ENCODE measurements at regions not wholly inside any gene's neighbourhood (a gene's known extent, or its start where the extent isn't known, plus 50 kb on each side); places are given as distances from the start of the nearest gene placed in this dataset.
A peak's percentile ranks its signal among the peaks of the same experiment; 100 is the strongest.

GRCh38 chr4:171759274-171759673 is 53.9 kb upstream of the GALNTL6 start:
- FAIRE-seq (no peak), DNase-seq (ENCODE audit: insufficient read length) (no peak)
- TF ChIP-seq POLR2A (IDR thresholded peaks at IDR 0.05; ENCODE audit: low read depth, low read length) (no peak), TAF1 (IDR thresholded peaks at IDR 0.05; ENCODE audit: borderline replicate concordance, low read depth, low read length) (no peak), POLR2AphosphoS5 (IDR thresholded peaks at IDR 0.05; ENCODE audit: low read depth, low read length) (no peak)

DNA sequence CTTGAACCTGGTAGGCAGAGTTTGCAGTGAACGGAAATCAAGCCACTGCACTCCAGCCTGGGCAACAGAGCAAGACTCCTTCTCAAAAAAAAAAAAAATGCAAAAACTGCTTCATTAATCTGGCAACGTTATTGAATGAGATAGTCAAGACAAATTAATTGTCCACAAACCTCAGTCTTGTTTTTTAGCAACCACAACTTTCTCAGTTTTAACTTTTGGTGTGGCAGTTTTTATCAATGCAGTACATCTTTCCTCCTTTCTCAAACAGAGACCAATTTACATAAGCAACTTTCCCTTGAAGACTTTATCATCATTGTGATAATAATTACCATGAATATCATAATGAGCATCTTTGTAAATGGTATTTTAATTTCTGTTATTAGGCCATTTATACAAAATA is 61.7 kb upstream of the GALNTL6 start:
- no peak for FAIRE-seq
- no peak for DNase-seq (ENCODE audit: insufficient read length)
- TF ChIP-seq TAF1 (IDR thresholded peaks at IDR 0.05; ENCODE audit: borderline replicate concordance, low read depth, low read length) (no peak), POLR2A (IDR thresholded peaks at IDR 0.05; ENCODE audit: low read depth, low read length) (no peak), POLR2AphosphoS5 (IDR thresholded peaks at IDR 0.05; ENCODE audit: low read depth, low read length) (no peak)

DNA sequence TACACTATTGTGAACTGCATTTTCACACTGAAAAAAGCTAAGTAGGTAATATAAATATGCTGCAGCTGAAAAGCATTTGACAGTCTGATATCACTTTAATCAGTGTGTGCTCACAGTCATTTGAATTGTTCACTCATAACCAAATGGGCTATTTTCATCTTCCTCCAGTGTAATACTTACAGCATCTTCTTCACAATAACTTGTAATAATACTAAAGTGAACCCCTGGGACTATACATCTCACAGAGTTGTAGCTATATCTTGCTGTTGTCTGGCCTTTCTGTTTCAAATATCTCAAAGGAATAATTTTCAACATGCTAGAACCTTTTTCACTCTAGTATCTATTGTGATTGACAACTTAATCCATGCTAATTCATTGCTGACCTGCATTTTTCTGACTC is 66.8 kb upstream of the GALNTL6 start:
- no peak for TF ChIP-seq TAF1 (IDR thresholded peaks at IDR 0.05; ENCODE audit: borderline replicate concordance, low read depth, low read length)
- TF ChIP-seq POLR2A (IDR thresholded peaks at IDR 0.05; ENCODE audit: low read depth, low read length): no peak
- TF ChIP-seq POLR2AphosphoS5 (IDR thresholded peaks at IDR 0.05; ENCODE audit: low read depth, low read length): no peak
- DNase-seq (ENCODE audit: insufficient read length) (no peak), FAIRE-seq (no peak)

DNA sequence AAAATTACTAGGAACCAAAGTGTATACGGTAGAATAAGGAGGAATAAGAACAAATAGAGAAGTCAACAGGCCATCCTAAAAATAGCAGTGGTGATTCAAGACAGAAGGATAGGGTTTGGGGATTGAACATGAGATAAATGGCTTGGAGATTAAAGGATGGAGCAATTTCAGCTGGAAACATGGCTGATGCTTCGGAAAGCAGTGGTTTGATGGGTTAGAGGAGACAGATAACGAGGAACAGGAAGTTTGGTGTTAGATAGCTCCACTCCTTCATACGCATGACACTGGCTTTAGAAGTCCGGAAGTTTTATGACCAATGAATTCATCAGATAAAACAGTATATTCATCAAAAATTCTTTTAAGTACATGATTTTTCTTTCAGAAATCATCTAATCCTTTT is 70.8 kb upstream of the GALNTL6 start:
- DNase-seq (ENCODE audit: insufficient read length) (no peak), FAIRE-seq (peak; percentile 27)
- TF ChIP-seq TAF1 (IDR thresholded peaks at IDR 0.05; ENCODE audit: borderline replicate concordance, low read depth, low read length) (no peak), POLR2A (IDR thresholded peaks at IDR 0.05; ENCODE audit: low read depth, low read length) (no peak), POLR2AphosphoS5 (IDR thresholded peaks at IDR 0.05; ENCODE audit: low read depth, low read length) (no peak)

GRCh38 chr4:171727185-171727584 is 86.0 kb upstream of the GALNTL6 start:
- DNase-seq (ENCODE audit: insufficient read length): no peak
- TF ChIP-seq TAF1 (IDR thresholded peaks at IDR 0.05; ENCODE audit: borderline replicate concordance, low read depth, low read length) (no peak), POLR2A (IDR thresholded peaks at IDR 0.05; ENCODE audit: low read depth, low read length) (no peak), POLR2AphosphoS5 (IDR thresholded peaks at IDR 0.05; ENCODE audit: low read depth, low read length) (no peak)
- FAIRE-seq: no peak

DNA sequence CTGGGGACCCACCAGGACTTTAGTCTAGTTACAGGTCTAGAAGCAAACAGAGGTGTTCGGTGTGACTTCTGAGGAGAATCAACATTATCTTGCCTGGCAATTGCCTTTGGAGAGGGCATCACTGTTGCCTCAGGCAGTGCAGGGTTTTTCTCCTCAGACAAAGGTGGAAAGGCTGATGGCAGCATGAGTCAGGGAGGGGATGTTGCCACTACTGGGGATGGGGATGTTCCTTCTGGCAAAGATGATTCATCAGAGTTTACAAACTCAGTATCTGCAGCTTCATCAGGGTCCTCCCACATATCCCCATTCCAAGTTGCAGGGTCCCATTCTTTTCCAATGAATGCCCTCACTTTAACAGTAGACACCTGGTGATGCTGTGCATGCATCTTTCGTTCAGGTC is 91.3 kb upstream of the GALNTL6 start:
- no peak for FAIRE-seq
- TF ChIP-seq POLR2AphosphoS5 (IDR thresholded peaks at IDR 0.05; ENCODE audit: low read depth, low read length): no peak
- no peak for TF ChIP-seq POLR2A (IDR thresholded peaks at IDR 0.05; ENCODE audit: low read depth, low read length)
- TF ChIP-seq TAF1 (IDR thresholded peaks at IDR 0.05; ENCODE audit: borderline replicate concordance, low read depth, low read length): no peak
- DNase-seq (ENCODE audit: insufficient read length): no peak

DNA sequence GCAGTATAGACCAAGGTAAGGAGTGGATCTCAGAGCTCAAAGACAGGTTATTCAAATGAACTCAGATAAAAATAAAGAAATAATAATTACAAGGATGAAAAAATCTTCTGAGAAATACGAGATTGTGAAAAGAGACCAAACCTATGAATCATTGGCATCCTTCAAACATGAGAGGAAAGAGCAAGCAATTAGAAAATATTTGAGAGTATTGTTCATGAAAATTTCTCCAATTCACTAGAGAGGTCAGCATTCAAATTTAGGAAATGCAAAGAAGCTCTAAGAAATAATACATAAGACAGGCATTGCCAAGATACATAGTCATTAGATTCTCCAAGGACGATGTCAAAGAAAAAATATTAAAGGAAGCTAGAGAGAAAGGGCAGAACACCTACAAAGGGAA is 93.5 kb upstream of the GALNTL6 start:
- TF ChIP-seq POLR2AphosphoS5 (IDR thresholded peaks at IDR 0.05; ENCODE audit: low read depth, low read length) (no peak), POLR2A (IDR thresholded peaks at IDR 0.05; ENCODE audit: low read depth, low read length) (no peak), TAF1 (IDR thresholded peaks at IDR 0.05; ENCODE audit: borderline replicate concordance, low read depth, low read length) (no peak)
- FAIRE-seq (no peak), DNase-seq (ENCODE audit: insufficient read length) (no peak)

DNA sequence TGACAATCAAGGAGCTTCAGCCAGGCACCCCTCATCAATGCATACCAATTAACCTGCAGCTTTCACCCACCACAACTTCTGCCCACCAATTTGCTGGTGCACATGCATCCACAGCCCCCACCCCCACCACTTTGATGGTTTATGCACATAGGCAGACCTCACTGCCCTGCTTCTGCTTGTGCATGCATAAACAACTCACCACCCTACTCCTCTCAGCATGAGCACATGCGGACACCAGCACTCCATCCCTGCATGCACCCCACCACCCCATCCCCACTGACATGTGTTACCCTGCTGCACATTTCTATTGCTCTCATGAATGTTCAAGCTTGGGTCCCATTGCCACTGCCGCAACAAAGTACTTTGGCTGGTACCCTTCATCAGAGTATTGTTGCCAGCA is 94.5 kb upstream of the GALNTL6 start:
- DNase-seq (ENCODE audit: insufficient read length): no peak
- no peak for TF ChIP-seq TAF1 (IDR thresholded peaks at IDR 0.05; ENCODE audit: borderline replicate concordance, low read depth, low read length)
- FAIRE-seq: no peak

- TF ChIP-seq TAF1 (IDR thresholded peaks at IDR 0.05; ENCODE audit: borderline replicate concordance, low read depth, low read length) (no peak), POLR2A (IDR thresholded peaks at IDR 0.05; ENCODE audit: low read depth, low read length) (no peak), POLR2AphosphoS5 (IDR thresholded peaks at IDR 0.05; ENCODE audit: low read depth, low read length) (no peak)
- DNase-seq (ENCODE audit: insufficient read length) (no peak), FAIRE-seq (no peak)
Measured at GRCh38 chr4:171718069-171718468, 95.1 kb upstream of the GALNTL6 start.

DNA sequence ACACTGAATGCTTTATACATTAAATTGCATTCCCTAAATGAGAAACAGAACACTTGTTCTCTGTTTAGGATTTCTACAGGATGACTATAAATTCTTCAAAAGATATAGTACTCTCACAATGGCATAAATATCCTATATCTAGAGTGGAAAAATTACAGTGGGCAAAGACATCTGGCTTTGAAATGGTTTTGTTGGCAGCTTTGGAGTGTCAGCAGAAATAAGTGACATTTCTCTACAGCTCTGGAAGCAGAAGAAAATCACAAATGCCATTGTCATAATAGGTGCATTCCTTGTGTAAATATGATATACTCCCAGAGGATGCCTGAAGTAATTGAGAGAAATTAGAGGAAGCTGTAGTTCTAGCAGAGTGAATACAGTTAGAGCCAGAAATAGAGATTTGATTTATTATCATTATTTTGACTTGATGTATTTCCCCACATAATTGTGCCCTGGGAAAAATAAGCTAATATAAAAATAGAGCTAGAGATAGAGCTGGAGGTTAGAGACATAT is 95.9 kb upstream of the GALNTL6 start:
- no peak for DNase-seq (ENCODE audit: insufficient read length)
- TF ChIP-seq POLR2A (IDR thresholded peaks at IDR 0.05; ENCODE audit: low read depth, low read length): no peak
- TF ChIP-seq TAF1 (IDR thresholded peaks at IDR 0.05; ENCODE audit: borderline replicate concordance, low read depth, low read length): no peak
- TF ChIP-seq POLR2AphosphoS5 (IDR thresholded peaks at IDR 0.05; ENCODE audit: low read depth, low read length): no peak
- FAIRE-seq: no peak

DNA sequence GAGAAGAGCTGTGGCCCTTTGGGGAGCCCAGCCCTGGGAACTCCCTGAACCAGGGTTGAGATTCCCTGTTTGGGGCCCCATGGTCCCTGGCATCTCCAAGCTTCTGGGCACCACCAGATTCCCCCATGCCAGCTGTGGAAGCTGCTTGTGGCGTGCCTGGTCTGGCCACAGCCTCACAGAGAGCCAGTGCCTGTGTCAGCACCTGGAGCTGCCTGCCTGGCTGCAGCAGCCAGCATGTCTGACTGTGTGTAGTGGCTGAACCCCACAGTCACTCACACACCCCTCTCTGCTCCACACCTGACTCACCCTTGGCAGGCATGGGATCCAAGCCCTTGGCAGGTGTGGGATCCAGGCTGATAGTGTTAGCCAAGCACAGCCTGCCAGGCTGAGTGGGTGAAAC is 97.2 kb upstream of the GALNTL6 start:
- FAIRE-seq: no peak
- no peak for DNase-seq (ENCODE audit: insufficient read length)
- TF ChIP-seq POLR2A (IDR thresholded peaks at IDR 0.05; ENCODE audit: low read depth, low read length): no peak
- no peak for TF ChIP-seq TAF1 (IDR thresholded peaks at IDR 0.05; ENCODE audit: borderline replicate concordance, low read depth, low read length)
- no peak for TF ChIP-seq POLR2AphosphoS5 (IDR thresholded peaks at IDR 0.05; ENCODE audit: low read depth, low read length)

DNA sequence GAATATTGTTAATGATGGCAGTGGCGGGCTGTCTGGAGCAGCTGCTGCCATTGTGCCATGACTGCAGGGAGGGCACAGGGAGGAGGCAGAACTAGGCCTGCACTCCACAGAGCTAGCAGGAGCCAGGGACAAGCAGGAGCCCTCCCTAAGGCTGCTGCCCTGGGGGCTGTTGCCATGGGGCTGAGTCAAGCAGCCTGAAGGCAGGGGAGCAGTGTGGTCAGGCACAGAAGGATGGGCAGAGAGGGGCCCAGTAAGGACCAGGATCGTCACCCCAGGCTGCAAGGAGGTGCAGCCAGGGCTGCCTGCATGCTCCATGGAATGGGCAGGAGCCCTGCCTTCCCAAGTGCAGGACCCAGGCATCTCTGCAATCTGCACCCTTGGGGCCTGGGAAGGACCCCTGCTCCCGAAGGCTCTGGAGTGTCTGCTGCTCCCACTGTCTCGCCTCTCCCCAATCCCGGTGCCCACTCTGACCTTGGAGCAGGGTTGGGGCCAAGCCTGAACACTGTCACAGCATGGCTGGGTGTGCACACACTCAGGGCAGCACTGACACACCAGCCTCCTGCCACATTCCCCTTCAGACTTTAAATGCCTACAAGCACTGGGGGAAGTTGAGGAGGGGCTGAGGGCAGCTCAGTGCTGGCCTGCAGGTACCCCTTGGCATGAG is 98.3 kb upstream of the GALNTL6 start:
- no peak for FAIRE-seq
- DNase-seq (ENCODE audit: insufficient read length): no peak
- TF ChIP-seq POLR2AphosphoS5 (IDR thresholded peaks at IDR 0.05; ENCODE audit: low read depth, low read length) (no peak), TAF1 (IDR thresholded peaks at IDR 0.05; ENCODE audit: borderline replicate concordance, low read depth, low read length) (no peak), POLR2A (IDR thresholded peaks at IDR 0.05; ENCODE audit: low read depth, low read length) (no peak)
